Ammon's horn (tissue), 1 donor: ENCODE measurements at regions not wholly inside any gene's neighbourhood (a gene's known extent, or its start where the extent isn't known, plus 50 kb on each side); places are given as distances from the start of the nearest gene placed in this dataset.

Experiments
- DNase-seq: peaks from one replicate; pipeline ENCODE4 v3.0.0-alpha.2; 2016; ENCODE audit warnings: low spot score

DNA sequence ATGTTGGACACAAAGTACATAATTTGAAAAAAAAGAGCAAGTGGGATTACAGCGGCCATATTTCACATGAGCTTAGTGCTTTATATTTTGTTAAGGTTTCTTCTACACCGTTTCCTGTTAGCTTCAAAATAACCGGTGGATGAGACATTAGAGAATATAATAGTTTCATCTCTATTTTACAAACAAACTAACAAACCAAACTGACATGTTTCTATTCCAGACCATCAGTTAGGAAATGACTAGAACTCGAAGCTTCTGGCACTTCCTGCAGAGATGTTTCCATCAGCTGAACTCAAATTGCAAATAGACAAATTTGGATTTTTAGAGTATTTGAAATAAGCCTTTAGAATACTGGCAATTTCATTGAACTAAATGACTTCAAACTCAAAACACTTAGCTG, 86.5 kb downstream of the MTRR start:
- DNase-seq, result no peak

DNA sequence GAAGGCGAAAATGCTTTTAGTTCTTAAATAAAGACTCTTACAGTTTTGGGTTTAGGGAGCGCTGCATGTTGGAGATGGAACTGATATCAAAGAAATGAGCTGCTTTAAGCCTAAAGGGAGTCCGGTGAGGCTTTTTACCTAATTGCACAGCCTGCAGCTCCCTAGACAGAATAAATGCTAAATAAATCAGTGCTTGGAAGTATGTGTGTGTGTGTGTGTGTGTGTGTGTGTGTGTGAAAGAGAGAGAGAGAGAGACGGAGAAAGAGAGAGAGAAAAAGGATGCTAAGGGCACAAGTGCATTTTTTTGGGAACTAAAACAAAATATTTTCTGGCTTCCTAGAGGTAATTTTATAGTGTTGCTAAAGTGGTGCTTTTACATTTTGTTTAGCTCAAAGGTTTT, 88.4 kb downstream of the MTRR start:
- DNase-seq, result no peak

DNA sequence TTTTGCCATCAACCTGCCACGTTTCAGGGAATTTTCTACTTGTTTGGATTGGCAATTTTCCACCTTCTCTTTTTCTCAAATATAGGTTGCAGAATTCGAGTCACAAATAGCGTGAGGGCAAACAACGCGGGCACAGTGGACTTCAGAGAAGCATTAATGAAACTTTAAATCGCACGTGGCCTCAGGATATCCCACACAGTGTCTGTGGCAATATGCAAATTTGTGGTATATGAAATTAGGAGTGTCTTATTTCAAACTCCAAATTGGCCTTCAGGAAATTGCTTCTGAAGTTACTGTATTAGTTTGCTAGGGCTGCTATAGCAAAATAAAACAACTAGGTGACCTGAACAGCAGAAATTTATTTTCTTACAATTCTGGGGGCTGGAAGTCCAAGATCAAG, 91.2 kb downstream of the MTRR start:
- DNase-seq, result no peak

DNA sequence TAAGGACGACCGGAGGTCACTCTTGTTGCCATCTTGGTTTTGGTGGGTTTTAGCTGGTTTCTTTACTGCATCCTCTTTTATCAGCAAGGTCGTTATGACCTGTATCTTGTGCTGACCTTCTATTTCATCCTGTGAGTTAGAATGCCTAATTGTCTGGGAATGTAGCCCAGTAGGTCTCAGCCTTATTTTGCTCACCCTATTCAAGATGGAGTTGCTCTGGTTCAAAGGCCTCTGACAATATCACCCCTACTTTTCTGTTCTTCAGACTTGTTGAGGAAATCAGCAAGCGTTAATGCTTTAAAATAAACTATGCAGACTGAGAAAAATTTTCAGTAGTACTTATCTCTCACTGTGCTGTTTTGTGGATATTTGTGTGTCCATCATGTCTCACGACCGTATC, 92.6 kb downstream of the MTRR start:
- no peak for DNase-seq

DNA sequence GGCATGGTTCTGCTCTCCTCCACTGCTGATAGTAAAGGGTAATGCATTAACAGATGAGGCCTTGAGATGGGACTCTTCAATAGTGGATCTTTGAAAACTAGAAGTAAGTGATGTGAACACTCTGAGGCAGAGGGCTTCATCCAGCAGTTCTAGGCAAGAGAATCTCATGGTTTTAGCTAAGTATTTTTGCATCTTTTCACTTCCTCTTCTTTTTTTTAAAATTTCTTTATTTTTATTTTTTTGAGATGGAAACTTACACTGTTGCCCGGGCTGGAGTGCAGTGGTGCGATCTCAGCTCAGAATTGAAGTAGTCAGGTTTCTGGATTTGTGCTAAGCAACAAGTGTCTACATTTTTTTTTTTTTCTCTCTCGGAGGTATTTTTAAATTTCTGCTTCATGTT, 101.9 kb downstream of the MTRR start:
- no peak for DNase-seq

DNA sequence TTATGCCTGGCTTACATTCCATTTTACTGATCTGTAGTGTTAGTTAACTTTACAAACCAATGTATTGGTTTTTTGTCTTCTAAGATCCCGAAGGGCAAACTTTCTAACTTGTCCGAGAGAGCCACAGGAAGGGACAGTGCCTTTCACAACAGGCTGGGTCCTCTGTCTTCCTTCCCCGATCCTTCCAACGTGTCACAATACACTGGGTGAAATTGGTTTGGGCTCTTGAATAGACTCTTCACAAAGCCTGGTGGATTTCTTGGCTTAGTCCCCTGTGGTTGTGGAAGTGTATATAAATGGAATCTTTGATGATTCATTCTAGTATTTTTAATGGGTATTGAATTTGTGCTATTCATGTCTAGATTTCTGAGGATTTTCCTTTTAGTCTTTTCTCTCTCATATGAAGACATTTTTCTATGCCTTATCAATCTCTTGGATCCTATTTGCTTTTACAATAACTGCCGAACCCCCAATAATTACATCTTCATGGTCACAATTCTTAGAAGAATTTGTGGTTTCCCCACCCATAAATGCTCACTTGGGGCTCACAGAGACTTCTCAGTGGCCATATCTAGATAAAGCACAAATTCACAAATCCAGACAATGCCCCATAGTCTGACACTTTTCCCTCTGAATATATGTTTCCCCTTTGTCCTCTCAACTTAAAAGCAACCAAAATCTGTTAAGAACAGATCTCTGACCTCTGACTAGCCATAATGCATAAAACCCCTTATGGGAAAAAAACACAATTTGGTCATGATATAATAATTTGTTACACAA, 107.7 kb downstream of the MTRR start:
- no peak for DNase-seq

DNA sequence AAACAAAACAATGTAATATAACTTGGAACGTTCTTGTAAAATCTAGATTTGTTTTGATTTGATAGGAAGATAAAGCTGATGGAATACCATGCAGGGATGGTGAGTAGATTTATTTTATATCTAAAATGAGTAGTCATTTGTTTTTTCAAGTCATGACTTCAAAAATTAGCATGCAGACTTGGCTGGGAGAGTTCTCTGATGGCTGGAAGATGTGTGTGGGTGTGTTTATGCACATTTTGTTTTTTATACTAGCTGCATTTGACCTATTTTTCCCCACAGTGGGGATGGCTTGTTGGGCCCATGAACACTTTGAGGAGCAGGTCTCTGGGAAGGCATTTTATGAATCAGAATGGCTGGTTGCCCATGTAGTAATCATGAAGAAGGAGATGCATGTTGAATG, 109.2 kb downstream of the MTRR start:
- DNase-seq, result no peak

DNA sequence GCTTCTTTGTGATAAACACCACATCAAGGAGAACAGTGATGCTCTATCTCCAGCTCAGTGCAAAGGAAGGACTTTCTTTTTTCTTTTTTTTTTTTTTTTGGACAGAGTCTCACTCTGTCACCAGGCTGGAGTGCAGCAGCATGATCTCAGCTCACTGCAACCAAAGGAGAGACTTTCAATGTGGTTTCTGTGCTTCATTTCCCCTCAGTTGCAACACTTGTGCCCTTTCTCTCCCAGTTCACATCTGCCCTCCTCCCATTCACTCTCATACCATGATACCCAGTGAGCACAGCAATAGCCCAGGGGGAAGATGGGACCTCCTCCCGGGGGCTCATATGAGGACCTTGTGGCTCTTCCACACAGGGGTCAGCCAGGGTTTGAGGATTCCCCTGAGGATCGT, 110.0 kb downstream of the MTRR start:
- no peak for DNase-seq

DNA sequence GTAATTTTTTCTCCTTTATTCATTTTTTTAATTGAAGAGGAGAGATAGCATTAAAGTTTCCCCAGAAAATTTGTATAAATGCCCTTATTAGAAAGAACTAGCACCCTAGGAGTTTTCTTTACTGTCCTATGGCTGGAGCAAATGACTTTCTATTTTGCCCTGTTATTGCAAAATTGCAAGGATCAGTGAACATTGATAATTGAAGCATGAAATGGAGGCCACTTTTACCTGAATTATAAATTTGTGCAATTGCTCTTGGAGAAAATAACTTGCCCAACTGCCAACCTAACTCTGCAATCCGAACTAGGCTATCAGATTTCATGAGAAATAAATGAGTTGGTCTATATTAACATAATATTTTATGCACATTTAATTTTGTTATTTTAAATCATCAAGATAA, 111.9 kb downstream of the MTRR start:
- no peak for DNase-seq

DNA sequence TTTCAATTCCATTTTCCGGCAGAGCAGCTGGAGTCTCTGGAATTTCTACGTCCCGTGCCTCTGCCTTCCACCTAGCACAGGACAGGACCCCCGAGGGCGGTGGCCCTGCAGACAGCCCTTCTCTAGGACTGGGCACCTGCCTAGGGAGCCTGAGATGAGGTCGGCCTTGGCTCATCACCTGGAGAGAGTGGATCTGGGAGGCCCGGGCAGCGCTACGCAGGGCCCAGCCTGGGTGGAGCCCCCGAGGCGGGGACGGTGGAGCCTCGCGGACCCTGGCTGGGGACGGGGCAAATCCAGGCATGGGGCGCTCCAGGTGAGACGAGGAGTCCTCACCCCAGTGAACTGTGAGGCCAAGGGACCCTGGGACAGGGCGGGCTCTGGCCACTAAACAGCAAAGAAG, 114.5 kb downstream of the MTRR start:
- no peak for DNase-seq

DNA sequence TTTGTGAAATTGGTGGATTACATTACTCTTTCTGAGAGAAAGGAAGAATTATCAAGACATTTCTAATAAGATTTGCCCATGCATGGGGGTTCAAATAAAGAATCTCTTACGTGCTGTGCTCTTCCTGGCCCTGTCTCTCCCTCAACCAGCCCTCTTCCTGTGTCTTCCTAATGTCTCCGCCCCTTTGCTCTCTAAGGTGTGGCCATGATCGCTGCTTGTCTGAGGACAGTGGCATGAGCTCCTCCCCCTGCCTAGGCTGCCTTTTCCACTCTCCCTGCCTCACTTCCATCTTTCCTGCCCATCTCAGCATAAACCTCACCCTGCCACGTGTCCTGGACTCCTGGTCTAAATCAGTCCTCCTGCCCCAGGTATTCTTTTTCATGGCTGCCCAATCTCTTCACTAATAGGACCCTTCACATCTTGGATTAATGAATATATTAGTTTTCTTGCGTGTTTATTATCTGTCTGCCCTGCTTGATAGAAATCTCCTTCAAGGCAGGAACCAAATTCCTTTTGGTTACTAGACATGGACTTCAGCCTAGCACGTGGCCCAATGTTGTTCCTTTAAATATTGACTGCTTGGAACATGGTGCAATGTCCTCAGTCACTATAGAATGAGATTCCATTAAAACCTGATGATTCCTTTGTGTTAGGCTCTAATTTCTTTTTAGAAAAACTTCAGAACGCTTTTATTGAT, 122.3 kb downstream of the MTRR start:
- DNase-seq, result no peak

DNA sequence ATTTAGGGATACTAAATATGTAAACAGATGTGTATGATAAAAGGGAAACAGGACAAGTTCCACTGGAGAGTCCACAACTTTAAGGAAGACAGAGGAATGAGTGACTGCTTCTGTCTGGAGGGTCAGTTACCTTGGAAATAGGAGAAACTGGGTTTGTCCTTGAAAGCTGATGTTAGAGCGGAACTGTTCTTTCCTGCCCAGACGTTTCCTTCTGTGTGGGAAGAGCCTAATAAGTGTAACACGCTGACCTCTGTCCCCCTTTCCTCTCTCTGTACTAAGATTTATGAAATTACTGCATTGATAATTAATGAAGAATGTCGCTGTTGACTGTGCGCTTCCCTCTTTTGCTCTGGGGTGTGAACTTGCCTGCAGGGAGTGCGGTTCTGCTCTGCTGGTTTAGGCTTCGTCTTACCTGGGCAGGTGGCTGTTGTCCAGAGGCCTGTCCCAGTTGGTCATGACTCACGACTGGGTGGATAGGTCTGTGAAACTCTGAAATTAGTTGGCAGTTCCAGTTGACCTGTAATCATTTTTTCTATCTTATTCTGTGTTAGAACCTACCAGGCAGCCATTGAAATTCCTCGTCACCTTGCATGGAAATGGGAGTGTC, 126.8 kb downstream of the MTRR start:
- DNase-seq, result no peak

DNA sequence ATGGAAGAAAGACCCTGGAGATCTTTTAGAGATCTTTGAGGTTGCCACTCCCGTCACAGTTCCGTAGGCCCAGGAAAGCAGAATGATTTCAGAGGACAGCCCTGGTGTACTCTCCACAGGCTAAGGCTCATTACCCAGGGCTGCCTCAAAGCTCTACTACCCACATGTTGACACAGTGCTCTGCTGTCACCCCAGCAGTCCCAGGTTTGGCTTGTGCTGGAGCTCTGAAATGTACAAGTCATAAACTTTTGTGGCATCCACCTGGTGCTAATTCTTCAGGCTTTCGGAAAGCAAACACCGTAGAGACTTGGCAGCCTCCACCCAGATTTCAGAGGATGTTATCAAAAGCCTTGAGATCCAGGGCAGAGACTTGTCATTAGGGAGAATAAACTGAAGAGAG, 136.5 kb downstream of the MTRR start:
- DNase-seq, result no peak

DNA sequence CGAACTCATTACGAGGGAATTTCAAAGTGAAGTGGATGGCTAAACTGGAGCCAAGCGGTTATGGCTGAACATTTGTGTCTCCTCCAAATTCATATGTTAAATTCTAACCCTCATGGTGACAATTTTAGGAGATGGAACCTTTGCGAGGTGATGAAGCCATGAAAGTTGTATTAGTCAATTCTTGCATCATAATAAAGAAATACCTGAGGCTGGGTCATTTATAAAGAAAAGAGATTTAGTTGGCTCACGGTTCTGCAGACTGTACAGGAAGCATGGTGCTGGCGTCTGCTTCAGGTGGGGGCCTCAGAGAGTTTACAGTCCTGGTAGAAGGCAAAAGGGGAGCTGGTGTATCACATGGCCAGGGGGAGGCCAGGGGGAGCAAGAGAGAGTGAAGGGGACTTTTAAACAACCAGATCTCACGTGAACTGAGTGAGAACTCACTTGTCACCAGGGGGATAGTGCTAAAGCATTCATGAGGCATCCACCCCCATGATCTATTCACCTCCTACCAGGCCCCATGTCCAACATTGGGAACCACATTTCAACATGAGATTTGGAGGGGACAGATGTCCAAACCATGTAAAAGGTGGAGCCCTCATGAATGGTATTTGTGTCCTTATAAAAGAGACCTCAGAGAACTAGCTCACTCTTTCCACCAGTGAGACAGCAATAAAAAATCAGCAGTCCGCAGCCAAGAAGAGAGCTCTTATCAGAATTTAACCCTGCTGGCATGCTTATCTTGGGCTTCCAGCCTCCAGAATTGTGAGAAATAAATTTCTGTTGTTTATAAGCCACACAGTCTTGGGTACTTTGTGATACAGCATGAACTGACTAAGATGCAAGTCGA, 143.4 kb downstream of the MTRR start:
- DNase-seq, result no peak

DNA sequence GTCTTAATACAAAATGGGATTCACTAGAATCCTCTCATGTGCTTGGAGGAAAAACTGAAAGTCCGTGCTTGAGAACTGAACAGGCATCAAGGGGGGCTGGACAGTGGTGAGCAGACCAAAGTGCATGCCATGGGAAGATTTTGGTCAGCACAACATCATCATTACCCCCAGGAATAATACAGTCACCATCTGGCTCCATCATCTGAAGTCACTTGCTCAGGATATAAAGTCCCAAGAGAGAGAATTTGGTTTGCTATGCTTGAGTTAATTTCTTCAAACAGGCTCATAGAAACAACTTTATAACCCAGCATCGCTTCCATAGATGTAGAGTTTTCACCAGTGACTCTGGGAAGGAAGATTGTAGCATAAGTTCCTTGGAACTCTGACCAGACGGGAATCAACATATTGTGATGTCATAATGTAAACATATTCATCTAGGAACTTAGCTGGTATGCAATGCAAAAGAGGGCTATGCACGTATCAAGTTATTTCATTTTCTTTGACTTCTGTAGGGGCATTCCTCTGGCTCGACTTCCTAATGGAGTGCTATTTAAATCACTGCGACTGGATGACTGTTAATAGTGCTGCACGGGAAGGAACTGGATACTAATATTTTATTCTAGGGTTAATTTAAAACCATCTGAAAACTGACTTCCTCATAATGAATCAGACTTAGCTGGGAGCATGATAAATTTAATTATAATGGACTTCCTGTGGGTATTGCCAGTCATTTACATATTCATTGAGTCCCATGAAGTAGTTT, 145.2 kb downstream of the MTRR start:
- no peak for DNase-seq

DNA sequence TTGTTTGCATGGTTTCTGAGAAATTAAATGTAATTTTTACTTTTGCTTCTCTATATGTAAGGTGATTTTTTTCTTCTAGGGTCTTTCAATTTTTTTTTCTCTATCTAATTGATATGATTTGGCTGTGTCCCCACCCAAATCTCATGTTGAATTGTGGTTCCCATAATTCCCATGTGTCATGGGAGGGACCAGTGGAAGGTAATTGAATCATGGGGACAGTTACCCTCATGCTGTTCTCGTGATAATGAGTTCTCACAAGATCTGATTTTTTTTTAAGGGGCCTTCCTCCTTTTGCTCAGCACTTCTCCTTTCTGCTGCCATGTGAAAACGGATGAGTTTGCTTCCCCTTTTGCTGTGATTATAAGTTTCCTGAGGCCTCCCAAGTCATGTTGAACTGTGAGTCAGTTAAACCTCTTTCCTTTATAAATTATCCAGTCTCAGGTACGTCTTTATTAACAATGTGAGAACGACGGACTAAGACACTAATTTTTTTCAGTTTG, 150.8 kb downstream of the MTRR start:
- no peak for DNase-seq

DNA sequence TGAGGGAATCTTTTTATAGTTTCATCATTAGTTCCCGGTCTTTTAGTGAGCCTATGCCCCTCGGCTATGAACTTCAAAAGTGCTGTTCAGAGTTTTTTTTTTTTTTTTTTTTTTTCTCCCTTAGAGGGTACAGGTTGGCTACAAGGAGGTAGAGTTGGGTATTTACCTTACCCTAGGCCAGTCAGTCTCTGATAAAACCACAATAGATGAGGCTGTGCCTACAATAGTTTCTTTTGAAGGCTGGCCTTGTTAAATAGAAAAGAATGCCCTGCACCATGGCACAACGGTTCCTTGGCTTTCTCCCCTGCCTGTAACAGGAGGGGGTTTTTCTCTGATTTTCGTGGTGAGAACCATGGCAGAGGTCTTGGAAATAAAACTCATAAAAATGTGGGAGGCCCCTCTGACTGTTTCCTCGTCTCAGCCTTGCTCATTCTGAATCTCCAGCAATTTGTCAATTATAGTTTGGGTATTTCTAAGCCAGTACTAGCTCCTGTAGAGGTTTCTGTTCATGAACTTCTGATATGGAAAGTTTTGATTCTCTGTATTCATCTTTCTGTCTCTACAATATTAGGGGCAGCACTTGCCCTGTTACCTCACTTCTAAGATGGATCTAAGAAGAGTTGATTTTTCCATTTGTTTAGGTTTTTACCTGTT, 152.0 kb downstream of the MTRR start:
- no peak for DNase-seq

DNA sequence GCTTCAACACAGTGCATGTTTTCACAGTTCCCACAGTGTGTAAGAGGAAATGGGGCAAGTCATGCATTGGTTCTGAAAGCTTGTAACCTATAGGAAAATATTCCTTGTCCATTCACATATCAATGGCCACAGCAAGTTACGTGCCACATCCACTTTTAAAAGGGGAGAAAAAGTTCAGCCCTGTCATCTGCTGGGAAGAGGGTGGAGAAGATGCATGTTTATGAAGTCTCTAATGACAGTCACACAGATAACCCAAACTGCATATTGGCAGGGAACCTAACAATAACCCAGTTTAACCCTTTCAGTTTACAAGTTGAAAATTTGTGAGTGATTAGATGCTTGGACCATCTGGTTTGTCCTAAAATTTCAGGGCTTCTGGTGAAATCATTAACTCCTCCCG, 159.3 kb downstream of the MTRR start:
- no peak for DNase-seq

DNA sequence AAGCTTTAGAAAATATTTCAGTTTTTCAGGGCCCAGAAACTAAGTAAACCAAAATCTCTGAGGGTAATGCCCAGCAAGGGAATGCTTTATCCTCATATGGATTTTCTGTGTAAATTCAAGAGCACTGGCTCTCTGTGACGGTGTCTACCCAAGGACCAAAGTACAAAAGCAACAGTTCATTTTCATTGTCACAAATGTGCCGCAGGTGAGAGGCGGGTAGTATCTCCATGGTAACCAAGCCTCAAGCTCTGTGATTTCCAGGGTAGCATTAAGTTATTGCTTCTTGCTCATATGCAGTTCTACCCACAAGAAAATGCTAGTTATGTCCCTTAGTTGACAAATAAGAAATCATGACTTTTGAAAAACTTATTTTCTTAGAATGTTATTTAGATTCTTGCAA, 164.3 kb downstream of the MTRR start:
- DNase-seq, result no peak

DNA sequence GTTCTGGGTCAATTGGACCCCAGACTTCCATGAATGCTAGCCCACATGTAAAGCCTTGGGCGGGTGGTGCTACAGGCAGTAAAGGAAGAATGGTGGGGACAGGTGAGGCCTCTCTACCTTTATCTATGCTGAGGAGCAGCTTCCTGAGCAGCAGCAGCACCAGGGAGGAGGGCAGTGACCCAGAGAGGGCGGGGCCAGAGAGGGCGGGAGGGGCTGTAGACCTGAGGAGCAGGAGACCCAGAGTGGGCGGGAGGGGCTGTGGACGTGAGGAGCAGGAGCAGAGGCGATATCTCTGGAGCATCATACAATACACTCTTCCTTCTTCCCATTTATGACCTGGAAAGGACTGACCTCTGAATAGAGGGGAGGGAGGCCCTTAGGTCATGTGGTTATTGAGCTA, 165.9 kb downstream of the MTRR start:
- DNase-seq, result no peak

DNA sequence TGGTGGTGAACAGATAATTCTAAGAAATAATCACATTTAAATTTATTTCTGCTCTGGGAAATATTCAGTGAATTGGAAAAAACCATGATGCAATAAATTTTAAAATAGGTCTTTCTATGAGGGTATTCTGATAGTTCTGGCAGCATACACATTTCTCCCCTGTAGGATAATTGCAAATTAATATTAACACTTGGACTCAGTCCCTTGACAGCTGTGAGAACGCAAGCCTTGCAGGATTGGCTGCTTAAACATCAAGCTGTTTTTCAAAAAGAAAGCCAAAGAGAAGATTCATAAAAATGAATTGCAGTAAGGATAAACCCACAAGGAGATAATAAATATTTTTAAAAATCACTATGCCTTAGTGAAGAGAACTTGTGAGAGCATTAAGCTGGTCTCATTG, 180.0 kb downstream of the MTRR start:
- DNase-seq, result no peak
